Liver (tissue), 8 donors: ENCODE measurements at regions not wholly inside any gene's neighbourhood (a gene's known extent, or its start where the extent isn't known, plus 50 kb on each side); places are given as distances from the start of the nearest gene placed in this dataset.
A peak's percentile ranks its signal among the peaks of the same experiment; 100 is the strongest.

Experiments used
- DNase-seq: peaks from one replicate; pipeline ENCODE4 v3.0.0-alpha.2; 2017; ENCODE audit warnings: low spot score
- H3K27ac ChIP-seq, 2 donors: one replicate each; pipeline ENCODE4 v1.7.0; 2013; ENCODE audit warnings: inconsistent platforms in 2 of 2, low read length in 2 of 2, control low read depth in 1 of 2, low read depth in 1 of 2, mild to moderate bottlenecking in 1 of 2
- H3K27me3 ChIP-seq, 4 donors: one replicate each; pipeline versions ENCODE4 v1.6.1 to v1.7.0; 2013; ENCODE audit warnings: low read length in 3 of 4, inconsistent platforms in 1 of 4, mild to moderate bottlenecking in 1 of 4, moderate library complexity in 1 of 4; ENCODE audit not compliant: control insufficient read depth in 4 of 4, insufficient read depth in 4 of 4
- H3K36me3 ChIP-seq, 4 donors: one replicate each; pipeline versions ENCODE4 v1.6.1 to v1.7.0; 2013; ENCODE audit warnings: low read length in 3 of 4, mild to moderate bottlenecking in 3 of 4, low read depth in 1 of 4, moderate library complexity in 1 of 4; ENCODE audit not compliant: control insufficient read depth in 4 of 4, insufficient read depth in 3 of 4
- H3K4me1 ChIP-seq, 4 donors: one replicate each; pipeline versions ENCODE4 v1.6.1 to v1.7.0; 2013; ENCODE audit warnings: low read length in 3 of 4, mild to moderate bottlenecking in 3 of 4, moderate library complexity in 1 of 4; ENCODE audit not compliant: control insufficient read depth in 4 of 4, insufficient read depth in 4 of 4
- H3K4me3 ChIP-seq, 3 donors: one replicate each; pipeline versions ENCODE4 v1.6.1 to v1.7.0; 2013; ENCODE audit warnings: low read length in 3 of 3, control low read depth in 1 of 3, low read depth in 1 of 3, mild to moderate bottlenecking in 1 of 3
- H3K9ac ChIP-seq, 2 donors: one replicate each; pipeline ENCODE4 v1.7.0; 2013; ENCODE audit warnings: low read length in 2 of 2, mild to moderate bottlenecking in 2 of 2, moderate library complexity in 2 of 2, control low read depth in 1 of 2, low read depth in 1 of 2
- H3K9me3 ChIP-seq, 4 donors: one replicate each; pipeline versions ENCODE4 v1.6.1 to v1.7.0; 2013; ENCODE audit warnings: low read length in 3 of 4; ENCODE audit not compliant: control insufficient read depth in 4 of 4
- FOXA1 ChIP-seq: IDR thresholded peaks from 2 replicates; pipeline ENCODE4 v1.6.1; 2016; ENCODE audit warnings: antibody characterized with exemption
- GABPA ChIP-seq, 2 donors: IDR thresholded peaks in 1 of 2; conservative IDR thresholded peaks in 1 of 2; 2 replicates each; pipeline ENCODE4 v1.6.1; 2016; ENCODE audit warnings: antibody characterized with exemption in 2 of 2, mild to moderate bottlenecking in 1 of 2, moderate library complexity in 1 of 2
- HNF4A ChIP-seq, 2 donors: conservative IDR thresholded peaks; 2 replicates each; pipeline ENCODE4 v1.6.1; 2016; ENCODE audit warnings: antibody characterized with exemption in 2 of 2, mild to moderate bottlenecking in 2 of 2
- HNF4G ChIP-seq: IDR thresholded peaks from 2 replicates; pipeline ENCODE4 v1.6.1; 2016; ENCODE audit warnings: antibody characterized with exemption
- JUND ChIP-seq, 2 donors: IDR thresholded peaks; 2 replicates each; pipeline ENCODE4 v1.6.1; 2016; ENCODE audit warnings: antibody characterized with exemption in 2 of 2
- NR2F2 ChIP-seq: IDR thresholded peaks from 2 replicates; pipeline ENCODE4 v1.6.1; 2016; ENCODE audit warnings: antibody characterized with exemption
- RAD21 ChIP-seq, 2 donors: IDR thresholded peaks; 2 replicates each; pipeline ENCODE4 v1.6.1; 2016; ENCODE audit warnings: antibody characterized with exemption in 2 of 2, mild to moderate bottlenecking in 2 of 2
- YY1 ChIP-seq: IDR thresholded peaks from 2 replicates; pipeline ENCODE4 v1.6.1; 2016; ENCODE audit warnings: antibody characterized with exemption, mild to moderate bottlenecking
- WGBS: extraction: QIAGEN DNeasy Blood & Tissue Kit; methylation state at CpG from one replicate; pipeline ENCODE4 v1.1.7; 2013; 5-methylcytosine and 5-hydroxymethylcytosine counted together
- TF ChIP-seq, protein P1 (sequence below): IDR thresholded peaks from 2 replicates; pipeline ENCODE4 v1.6.1; 2016; ENCODE audit warnings: antibody characterized with exemption
- TF ChIP-seq, protein P2 (sequence below): IDR thresholded peaks from 2 replicates; pipeline ENCODE4 v1.6.1; 2016; ENCODE audit warnings: antibody characterized with exemption
- TF ChIP-seq, protein P3 (sequence below): IDR thresholded peaks from 2 replicates; pipeline ENCODE4 v1.6.1; 2016; ENCODE audit warnings: antibody characterized with exemption, mild to moderate bottlenecking
- TF ChIP-seq, protein P4 (sequence below): fragments of 150-350 bp; IDR thresholded peaks from 2 replicates; pipeline ENCODE4 v1.5.1; 2017; ENCODE audit warnings: improper control_type of control experiment, low read depth, low read length; ENCODE audit not compliant: missing input control
- donor health status: healthy.
- donor health status: healthy.
- donor health status: healthy.
- donor health status: healthy.
- donor health status: healthy.

DNA sequence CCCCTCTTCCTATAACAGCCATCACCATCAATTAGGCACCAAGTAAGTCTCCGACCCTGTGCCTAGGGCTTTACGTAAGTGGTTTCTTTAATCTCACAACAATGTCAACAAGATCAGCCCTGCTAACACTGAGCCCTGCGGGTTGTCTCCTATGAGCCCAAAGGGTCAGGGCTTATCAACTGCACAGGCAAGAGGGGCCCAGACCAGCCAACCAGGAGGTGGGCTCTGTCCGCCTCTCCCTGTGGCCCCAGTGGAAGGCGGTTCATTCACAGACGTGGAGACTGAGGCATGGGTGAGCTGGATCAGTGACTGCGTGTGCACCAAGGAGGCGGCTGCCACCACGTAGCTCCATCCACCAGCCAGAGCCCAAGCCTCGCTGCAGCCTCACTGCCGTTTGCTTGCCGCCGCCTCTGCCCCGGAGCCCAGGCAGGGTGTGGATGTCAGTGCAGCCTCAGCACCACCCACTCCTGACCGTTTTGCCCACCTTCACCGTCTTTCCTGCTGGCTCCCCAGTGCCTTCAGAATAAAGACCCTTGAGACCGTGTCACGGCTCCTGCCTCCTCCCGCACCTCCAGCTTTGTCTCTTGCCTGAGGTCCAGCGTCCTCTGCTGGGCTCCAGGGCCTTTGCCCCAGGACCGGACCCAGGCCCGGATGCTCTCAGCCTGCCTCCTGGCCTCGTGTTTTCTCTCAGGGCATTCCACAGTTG is 78.7 kb downstream of the DLL1 start:
- no peaks in the 10 kb centered on the region for H3K27me3 ChIP-seq
- TF ChIP-seq JUND (IDR thresholded peaks at IDR 0.05): no peak
- TF ChIP-seq, protein P1, sequence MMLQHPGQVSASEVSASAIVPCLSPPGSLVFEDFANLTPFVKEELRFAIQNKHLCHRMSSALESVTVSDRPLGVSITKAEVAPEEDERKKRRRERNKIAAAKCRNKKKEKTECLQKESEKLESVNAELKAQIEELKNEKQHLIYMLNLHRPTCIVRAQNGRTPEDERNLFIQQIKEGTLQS: no peak
- TF ChIP-seq, protein P2, sequence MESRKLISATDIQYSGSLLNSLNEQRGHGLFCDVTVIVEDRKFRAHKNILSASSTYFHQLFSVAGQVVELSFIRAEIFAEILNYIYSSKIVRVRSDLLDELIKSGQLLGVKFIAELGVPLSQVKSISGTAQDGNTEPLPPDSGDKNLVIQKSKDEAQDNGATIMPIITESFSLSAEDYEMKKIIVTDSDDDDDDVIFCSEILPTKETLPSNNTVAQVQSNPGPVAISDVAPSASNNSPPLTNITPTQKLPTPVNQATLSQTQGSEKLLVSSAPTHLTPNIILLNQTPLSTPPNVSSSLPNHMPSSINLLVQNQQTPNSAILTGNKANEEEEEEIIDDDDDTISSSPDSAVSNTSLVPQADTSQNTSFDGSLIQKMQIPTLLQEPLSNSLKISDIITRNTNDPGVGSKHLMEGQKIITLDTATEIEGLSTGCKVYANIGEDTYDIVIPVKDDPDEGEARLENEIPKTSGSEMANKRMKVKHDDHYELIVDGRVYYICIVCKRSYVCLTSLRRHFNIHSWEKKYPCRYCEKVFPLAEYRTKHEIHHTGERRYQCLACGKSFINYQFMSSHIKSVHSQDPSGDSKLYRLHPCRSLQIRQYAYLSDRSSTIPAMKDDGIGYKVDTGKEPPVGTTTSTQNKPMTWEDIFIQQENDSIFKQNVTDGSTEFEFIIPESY: no peak
- no peak for TF ChIP-seq HNF4A (conservative IDR thresholded peaks at IDR 0.05)
- TF ChIP-seq GABPA (IDR thresholded peaks at IDR 0.05 in 1 of 2, conservative IDR thresholded peaks at IDR 0.05 in 1 of 2): no peak
- TF ChIP-seq NR2F2: no peak
- TF ChIP-seq, protein P3, sequence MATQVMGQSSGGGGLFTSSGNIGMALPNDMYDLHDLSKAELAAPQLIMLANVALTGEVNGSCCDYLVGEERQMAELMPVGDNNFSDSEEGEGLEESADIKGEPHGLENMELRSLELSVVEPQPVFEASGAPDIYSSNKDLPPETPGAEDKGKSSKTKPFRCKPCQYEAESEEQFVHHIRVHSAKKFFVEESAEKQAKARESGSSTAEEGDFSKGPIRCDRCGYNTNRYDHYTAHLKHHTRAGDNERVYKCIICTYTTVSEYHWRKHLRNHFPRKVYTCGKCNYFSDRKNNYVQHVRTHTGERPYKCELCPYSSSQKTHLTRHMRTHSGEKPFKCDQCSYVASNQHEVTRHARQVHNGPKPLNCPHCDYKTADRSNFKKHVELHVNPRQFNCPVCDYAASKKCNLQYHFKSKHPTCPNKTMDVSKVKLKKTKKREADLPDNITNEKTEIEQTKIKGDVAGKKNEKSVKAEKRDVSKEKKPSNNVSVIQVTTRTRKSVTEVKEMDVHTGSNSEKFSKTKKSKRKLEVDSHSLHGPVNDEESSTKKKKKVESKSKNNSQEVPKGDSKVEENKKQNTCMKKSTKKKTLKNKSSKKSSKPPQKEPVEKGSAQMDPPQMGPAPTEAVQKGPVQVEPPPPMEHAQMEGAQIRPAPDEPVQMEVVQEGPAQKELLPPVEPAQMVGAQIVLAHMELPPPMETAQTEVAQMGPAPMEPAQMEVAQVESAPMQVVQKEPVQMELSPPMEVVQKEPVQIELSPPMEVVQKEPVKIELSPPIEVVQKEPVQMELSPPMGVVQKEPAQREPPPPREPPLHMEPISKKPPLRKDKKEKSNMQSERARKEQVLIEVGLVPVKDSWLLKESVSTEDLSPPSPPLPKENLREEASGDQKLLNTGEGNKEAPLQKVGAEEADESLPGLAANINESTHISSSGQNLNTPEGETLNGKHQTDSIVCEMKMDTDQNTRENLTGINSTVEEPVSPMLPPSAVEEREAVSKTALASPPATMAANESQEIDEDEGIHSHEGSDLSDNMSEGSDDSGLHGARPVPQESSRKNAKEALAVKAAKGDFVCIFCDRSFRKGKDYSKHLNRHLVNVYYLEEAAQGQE: no peak
- TF ChIP-seq FOXA1: no peak
- no peak for TF ChIP-seq HNF4G
- no peaks in the 10 kb centered on the region for H3K36me3 ChIP-seq
- no peaks in the 10 kb centered on the region for H3K9me3 ChIP-seq
- H3K27ac ChIP-seq: no peak overlapping the region
- 71% methylated on average over 23 of the region's 23 CpGs for WGBS
- peak; percentile 30 for DNase-seq
- H3K4me3 ChIP-seq: no peak overlapping the region
- H3K4me1 ChIP-seq: no peaks in the 10 kb centered on the region
- no peak overlapping the region for H3K9ac ChIP-seq

DNA sequence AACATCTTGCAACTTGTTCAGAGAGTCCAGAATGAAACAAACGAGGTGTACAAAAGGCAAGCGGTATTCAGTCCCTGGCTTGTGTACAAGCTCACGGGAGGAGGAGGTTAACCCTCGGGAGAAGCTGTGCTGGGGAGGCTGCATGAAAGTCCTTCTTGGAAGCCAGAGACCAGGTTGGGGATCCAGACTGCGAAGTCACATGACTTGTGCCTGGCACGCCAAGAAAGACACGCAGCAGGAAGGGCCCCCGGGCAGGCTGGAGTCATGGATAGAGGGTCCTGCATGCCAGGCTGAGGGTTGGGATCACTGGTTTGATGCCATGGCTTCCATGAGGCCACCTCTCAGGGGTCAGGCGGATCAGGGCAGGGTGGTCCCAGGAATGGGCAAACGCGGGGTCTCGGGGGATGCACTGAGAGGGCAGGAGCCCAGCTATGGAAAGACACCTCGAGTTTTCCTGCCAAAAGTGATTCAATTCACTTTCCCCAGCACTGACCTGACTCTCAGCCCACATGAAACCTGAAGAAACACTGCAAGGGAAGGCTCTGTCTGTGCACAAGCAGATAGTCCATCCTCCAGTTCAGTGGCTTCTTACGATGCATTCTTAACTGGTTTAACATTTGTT is 79.4 kb downstream of the DLL1 start:
- H3K9ac ChIP-seq: no peak overlapping the region
- H3K9me3 ChIP-seq: no peaks in the 10 kb centered on the region
- no peak overlapping the region for H3K4me3 ChIP-seq
- TF ChIP-seq, protein P4, sequence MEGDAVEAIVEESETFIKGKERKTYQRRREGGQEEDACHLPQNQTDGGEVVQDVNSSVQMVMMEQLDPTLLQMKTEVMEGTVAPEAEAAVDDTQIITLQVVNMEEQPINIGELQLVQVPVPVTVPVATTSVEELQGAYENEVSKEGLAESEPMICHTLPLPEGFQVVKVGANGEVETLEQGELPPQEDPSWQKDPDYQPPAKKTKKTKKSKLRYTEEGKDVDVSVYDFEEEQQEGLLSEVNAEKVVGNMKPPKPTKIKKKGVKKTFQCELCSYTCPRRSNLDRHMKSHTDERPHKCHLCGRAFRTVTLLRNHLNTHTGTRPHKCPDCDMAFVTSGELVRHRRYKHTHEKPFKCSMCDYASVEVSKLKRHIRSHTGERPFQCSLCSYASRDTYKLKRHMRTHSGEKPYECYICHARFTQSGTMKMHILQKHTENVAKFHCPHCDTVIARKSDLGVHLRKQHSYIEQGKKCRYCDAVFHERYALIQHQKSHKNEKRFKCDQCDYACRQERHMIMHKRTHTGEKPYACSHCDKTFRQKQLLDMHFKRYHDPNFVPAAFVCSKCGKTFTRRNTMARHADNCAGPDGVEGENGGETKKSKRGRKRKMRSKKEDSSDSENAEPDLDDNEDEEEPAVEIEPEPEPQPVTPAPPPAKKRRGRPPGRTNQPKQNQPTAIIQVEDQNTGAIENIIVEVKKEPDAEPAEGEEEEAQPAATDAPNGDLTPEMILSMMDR: no peak
- TF ChIP-seq, protein P3: no peak
- TF ChIP-seq RAD21 (IDR thresholded peaks at IDR 0.05) (no peak), YY1 (no peak)
- H3K36me3 ChIP-seq: no peaks in the 10 kb centered on the region
- 81% methylated on average over 14 of the region's 14 CpGs for WGBS
- H3K27ac ChIP-seq: no peak overlapping the region
- H3K4me1 ChIP-seq: no peaks in the 10 kb centered on the region
- H3K27me3 ChIP-seq: no peaks in the 10 kb centered on the region
- DNase-seq: peak; percentile 20
